HG03066 (cell line): ENCODE measurements at regions not wholly inside any gene's neighbourhood (a gene's known extent, or its start where the extent isn't known, plus 50 kb on each side); places are given as distances from the start of the nearest gene placed in this dataset.

ENCODE experiments used
- ATAC-seq: cut with Tn5 transposase; IDR thresholded peaks from one replicate; pipeline ENCODE4 v1.9.1; 2021; ENCODE audit warnings: low read depth; ENCODE audit not compliant: unreplicated experiment

GRCh38 chr3:22288756-22289155, 537.7 kb upstream of the ZNF385D start:
- no peak for ATAC-seq

- ATAC-seq, result no peak
These were observed 541.7 kb upstream of the ZNF385D start for GRCh38 chr3:22292681-22293080.

- ATAC-seq, result no peak
These were observed 545.6 kb upstream of the ZNF385D start for GRCh38 chr3:22296601-22297000.

GRCh38 chr3:22297436-22297835, 546.4 kb upstream of the ZNF385D start:
- ATAC-seq, result no peak

GRCh38 chr3:22306454-22306853, 555.4 kb upstream of the ZNF385D start:
- no peak for ATAC-seq

GRCh38 chr3:22308871-22309270, 557.9 kb upstream of the ZNF385D start:
- no peak for ATAC-seq

- no peak for ATAC-seq
These were observed 564.9 kb upstream of the ZNF385D start for GRCh38 chr3:22315925-22316324.

- no peak for ATAC-seq
These were observed 567.3 kb upstream of the ZNF385D start for GRCh38 chr3:22318325-22318724.

GRCh38 chr3:22319446-22319845, 568.4 kb upstream of the ZNF385D start:
- no peak for ATAC-seq

- no peak for ATAC-seq
These were observed 571.9 kb upstream of the ZNF385D start for GRCh38 chr3:22322861-22323260.

GRCh38 chr3:22326305-22326704, 575.3 kb upstream of the ZNF385D start:
- ATAC-seq, result no peak

GRCh38 chr3:22334996-22335395, 584.0 kb upstream of the ZNF385D start:
- ATAC-seq, result no peak

- ATAC-seq, result no peak
These were observed 598.3 kb upstream of the ZNF385D start for GRCh38 chr3:22349215-22349851.

GRCh38 chr3:22351806-22352205, 600.8 kb upstream of the ZNF385D start:
- no peak for ATAC-seq

GRCh38 chr3:22353126-22353525, 602.1 kb upstream of the ZNF385D start:
- no peak for ATAC-seq

GRCh38 chr3:22358334-22358733, 607.3 kb upstream of the ZNF385D start:
- ATAC-seq, result no peak

- no peak for ATAC-seq
These were observed 609.2 kb upstream of the ZNF385D start for GRCh38 chr3:22360164-22360563.

- no peak for ATAC-seq
These were observed 610.0 kb upstream of the ZNF385D start for GRCh38 chr3:22360970-22361369.

- ATAC-seq, result no peak
These were observed 610.5 kb upstream of the ZNF385D start for GRCh38 chr3:22361521-22361920.

GRCh38 chr3:22364851-22365250, 613.8 kb upstream of the ZNF385D start:
- no peak for ATAC-seq

- ATAC-seq, result no peak
These were observed 615.8 kb upstream of the ZNF385D start for GRCh38 chr3:22366781-22367180.

- no peak for ATAC-seq
These were observed 620.0 kb upstream of the ZNF385D start for GRCh38 chr3:22371036-22371435.
